VCaP (cell line): ENCODE measurements at regions not wholly inside any gene's neighbourhood (a gene's known extent, or its start where the extent isn't known, plus 50 kb on each side); places are given as distances from the start of the nearest gene placed in this dataset.

ENCODE experiments used
- H3K27ac ChIP-seq: fragments of 450-650 bp; 2 replicates; pipeline ENCODE4 v1.5.1; 2017
- CTCF ChIP-seq: fragments of 450-650 bp; conservative IDR thresholded peaks from 2 replicates; pipeline ENCODE4 v1.5.1; 2017; ENCODE audit warnings: mild to moderate bottlenecking, moderate library complexity

DNA sequence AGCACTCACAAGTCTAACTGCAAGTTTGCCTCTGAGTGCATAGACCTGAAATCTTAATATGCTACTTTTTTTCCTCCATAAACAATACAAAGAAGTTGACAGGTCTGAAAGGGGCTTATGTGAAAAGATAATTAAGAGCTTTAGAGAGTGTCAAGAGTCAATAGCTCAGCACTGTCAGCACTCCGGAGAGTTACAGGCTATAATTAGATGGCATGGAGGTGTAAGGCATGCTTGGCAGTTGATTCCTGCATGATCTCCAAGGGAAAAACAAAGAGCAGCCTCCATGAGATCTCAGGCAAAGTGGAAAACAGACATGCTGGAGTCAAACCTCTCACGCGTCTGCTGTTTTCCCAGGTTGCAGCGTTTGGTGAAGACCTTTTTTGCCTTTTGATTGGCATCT is 468.7 kb downstream of the TLE4 start:
- TF ChIP-seq CTCF = no peak
- H3K27ac ChIP-seq = no peak overlapping the region

- no peak for TF ChIP-seq CTCF
These were observed 459.0 kb downstream of the TLE4 start for GRCh38 chr9:80030801-80031200.

GRCh38 chr9:80028501-80028900 is 456.7 kb downstream of the TLE4 start:
- TF ChIP-seq CTCF = no peak
- H3K27ac ChIP-seq = no peak overlapping the region

More at GRCh38 chr9:80030801-80031200, 459.0 kb downstream of the TLE4 start:
- H3K27ac ChIP-seq = no peak overlapping the region

DNA sequence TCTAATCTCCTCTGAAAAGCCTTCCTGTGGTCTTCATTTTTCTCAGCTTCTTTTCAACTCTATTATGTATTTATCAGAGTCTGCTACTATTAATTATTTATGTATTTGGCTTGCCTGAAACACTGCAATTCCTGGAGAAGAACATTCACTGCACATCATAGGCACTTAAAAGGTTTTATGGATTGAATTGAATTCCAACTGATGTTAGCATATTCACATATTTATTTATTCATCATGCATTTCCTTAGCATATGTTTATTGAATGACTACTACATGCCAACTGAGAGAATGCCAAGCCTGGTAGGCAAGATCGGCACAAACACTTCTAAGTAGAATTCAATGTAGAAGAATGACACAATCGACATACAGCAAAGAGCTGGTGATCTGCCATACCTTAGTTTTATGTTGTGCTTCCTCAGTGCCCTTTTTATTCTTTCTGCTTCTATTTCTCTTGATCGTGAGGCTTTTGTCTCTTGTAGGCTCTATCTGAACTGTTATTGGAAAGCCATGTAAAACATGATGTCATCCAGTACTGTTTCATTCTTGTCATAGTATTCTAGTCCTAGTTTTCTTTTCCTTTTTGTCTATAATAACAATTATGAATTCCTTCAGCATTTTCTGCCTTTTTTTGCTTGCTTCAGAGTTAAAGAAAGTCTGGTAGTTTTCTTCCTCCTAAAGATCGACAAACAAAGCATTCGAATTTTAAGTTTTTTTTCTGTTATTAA is 454.2 kb downstream of the TLE4 start:
- H3K27ac ChIP-seq = no peak overlapping the region
- no peak for TF ChIP-seq CTCF

- TF ChIP-seq CTCF = no peak
- no peak overlapping the region for H3K27ac ChIP-seq
These were observed 453.4 kb downstream of the TLE4 start for GRCh38 chr9:80025131-80025530.

GRCh38 chr9:80020530-80020929 is 448.8 kb downstream of the TLE4 start:
- H3K27ac ChIP-seq = no peak overlapping the region
- no peak for TF ChIP-seq CTCF

DNA sequence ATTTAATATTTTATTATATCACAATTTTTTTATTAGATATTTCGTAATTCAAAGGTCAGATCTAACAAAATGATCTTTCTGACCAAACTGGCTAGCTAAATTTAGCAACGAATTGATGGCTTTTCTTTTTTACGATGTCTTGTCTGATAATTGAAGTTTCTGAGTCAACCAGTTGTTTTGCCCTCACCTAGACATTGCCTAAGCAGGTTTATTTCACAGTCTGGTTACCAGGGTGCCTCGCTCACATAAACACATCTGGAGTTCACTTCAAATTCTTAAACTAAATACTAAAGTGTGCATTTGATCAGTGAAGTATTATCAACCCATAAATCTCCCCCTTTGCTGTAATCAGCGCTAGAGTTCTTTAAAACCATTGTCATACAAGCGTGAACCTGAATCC is 448.3 kb downstream of the TLE4 start:
- TF ChIP-seq CTCF = no peak
- no peak overlapping the region for H3K27ac ChIP-seq
